ENCODE measurements at regions not wholly inside any gene's neighbourhood (a gene's known extent, or its start where the extent isn't known, plus 50 kb on each side); places are given as distances from the start of the nearest gene placed in this dataset.
A peak's percentile ranks its signal among the peaks of the same experiment; 100 is the strongest.
"Not testable (repeated sequence)": the region's sequence is repeated elsewhere in the genome, so short reads cannot be mapped to it uniquely, and the experiment has no call there.

DNA sequence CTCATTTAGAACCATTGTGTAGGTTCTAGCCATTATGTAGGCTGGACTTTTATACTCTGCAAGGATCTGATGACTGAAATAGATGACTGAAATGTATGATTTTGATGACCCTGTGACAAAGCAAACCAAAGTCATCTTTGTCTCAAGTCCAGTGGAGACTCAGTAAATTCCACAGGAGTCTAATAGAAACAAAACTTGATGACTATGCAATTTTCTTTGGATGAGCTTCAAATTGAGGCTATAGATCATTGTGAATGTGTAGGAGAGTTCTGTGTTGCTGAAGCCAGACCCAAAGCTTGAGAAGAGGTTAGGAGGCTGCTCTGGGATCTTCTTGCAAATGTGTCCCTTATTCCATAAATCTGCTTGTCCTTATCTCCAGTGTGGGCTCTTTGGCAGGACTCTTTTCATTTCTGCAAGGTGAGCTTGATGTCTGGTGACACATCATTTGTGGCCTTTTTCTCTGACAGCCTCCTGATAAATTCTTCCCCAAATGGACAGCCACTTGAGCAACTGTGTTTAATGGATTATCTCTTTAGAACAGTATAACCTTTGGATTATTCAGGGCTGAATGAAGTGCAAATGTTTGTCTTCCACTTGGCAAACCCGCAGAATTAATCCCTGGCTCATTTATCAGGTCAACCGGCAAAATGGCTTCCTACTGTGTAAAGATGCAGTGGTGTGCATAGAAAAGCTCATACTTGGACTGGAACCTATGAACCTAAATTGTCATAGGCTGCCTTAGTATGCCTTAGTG is 235.1 kb upstream of the ANKH start:
- TF ChIP-seq, protein P1, sequence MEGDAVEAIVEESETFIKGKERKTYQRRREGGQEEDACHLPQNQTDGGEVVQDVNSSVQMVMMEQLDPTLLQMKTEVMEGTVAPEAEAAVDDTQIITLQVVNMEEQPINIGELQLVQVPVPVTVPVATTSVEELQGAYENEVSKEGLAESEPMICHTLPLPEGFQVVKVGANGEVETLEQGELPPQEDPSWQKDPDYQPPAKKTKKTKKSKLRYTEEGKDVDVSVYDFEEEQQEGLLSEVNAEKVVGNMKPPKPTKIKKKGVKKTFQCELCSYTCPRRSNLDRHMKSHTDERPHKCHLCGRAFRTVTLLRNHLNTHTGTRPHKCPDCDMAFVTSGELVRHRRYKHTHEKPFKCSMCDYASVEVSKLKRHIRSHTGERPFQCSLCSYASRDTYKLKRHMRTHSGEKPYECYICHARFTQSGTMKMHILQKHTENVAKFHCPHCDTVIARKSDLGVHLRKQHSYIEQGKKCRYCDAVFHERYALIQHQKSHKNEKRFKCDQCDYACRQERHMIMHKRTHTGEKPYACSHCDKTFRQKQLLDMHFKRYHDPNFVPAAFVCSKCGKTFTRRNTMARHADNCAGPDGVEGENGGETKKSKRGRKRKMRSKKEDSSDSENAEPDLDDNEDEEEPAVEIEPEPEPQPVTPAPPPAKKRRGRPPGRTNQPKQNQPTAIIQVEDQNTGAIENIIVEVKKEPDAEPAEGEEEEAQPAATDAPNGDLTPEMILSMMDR (IDR thresholded peaks at IDR 0.05; ENCODE audit: low read depth, low read length, missing control alignments) = no peak
- no peak for DNase-seq (ENCODE audit: low read depth)
- in situ Hi-C loops (cut with HindIII; ENCODE audit: low sequenced_read_pairs) = no loop called here
- no peak overlapping the region for H3K4me3 ChIP-seq (ENCODE audit: low read depth, low read length)

DNA sequence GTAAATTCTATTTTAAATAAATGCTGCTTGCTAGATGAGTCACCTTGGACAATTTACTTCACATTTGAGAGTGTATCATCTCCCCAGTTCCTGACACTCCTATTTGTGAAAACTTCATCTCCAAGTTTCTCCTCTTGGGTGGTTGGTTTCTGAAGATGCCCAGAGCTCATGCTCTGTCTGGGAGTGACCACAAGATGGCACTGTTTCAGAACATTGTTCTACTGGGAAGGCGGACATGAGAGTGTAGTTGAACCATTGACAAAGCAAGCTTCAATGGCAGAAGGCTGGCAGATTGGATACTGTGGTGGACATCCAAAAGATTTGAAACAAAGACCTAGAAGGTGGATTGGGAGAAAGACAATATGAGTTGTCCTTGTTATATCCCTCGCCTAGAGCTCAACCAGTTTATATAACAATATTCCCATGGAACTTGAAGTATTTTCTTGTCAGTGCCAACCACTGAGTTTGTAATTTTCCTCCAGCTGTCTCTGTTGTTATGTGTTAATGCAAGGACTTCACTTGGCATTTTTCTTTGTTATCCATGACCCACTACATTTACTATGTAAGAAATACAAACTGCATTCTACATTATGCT is 234.3 kb upstream of the ANKH start:
- no peak overlapping the region for H3K4me3 ChIP-seq (ENCODE audit: low read depth, low read length)
- TF ChIP-seq, protein P1 (IDR thresholded peaks at IDR 0.05; ENCODE audit: low read depth, low read length, missing control alignments) = peak; percentile 79
- in situ Hi-C loops (cut with HindIII; ENCODE audit: low sequenced_read_pairs) = no loop called here
- DNase-seq (ENCODE audit: low read depth) = peak; percentile 33

DNA sequence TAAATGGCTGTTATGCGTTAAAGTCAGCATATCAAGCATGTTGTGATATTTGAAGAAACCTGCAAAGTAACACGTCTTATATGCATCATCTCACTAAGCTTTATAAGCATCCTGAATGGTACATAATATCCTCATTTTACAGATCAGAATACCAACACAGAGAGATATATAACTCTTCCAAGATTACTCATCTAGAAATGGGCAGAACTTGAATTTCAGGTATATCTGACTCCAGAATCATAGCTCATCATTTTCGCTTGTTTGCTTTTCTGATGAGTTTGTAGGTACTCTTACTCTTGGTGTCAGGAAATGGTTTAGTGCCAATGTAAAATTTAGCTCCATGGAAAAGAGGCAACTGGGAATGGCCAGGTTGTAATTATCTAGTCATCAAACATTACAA is 232.3 kb upstream of the ANKH start:
- H3K4me3 ChIP-seq (ENCODE audit: low read depth, low read length) = no peak overlapping the region
- TF ChIP-seq, protein P1 (IDR thresholded peaks at IDR 0.05; ENCODE audit: low read depth, low read length, missing control alignments) = no peak
- no peak for DNase-seq (ENCODE audit: low read depth)
- in situ Hi-C loops (cut with HindIII; ENCODE audit: low sequenced_read_pairs) = no loop called here

DNA sequence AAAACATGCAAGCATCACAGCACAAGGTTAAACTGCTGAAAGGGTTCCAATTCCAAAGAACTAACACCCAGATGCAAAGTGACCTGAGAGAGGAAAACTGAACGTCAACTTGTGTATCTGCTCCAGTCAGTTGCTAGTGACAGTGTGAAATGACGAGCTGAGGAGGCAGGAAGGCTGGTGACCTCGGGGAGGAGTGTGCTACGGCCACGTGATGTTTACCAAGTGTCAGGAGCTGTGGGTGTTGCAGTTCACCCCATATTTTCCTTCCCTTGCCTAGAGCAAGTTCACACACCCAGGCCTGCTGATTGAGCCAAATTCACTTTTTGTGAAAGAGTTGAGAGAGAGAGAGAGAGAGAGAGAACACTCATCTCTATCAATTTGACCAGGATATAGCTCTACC is 231.6 kb upstream of the ANKH start:
- TF ChIP-seq, protein P1 (IDR thresholded peaks at IDR 0.05; ENCODE audit: low read depth, low read length, missing control alignments) = no peak
- in situ Hi-C loops (cut with HindIII; ENCODE audit: low sequenced_read_pairs) = no loop called here
- DNase-seq (ENCODE audit: low read depth) = no peak
- no peak overlapping the region for H3K4me3 ChIP-seq (ENCODE audit: low read depth, low read length)

DNA sequence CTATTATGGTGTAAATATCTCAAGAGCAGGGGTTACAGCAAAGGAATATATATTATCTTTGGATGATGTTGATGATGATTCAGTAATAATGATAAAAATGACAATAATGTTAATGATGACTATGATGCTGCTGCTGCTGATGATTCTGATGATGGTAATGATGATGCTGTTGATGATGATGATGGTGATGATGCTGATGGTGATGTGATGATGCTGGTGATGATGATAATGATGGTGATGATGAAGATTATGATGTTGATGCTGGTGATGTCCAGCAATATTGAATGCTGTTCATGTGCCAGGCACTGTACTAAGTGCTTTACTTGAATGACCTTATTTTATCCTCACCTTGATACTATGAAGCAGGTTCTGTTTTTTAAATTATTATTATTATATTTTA is 226.0 kb upstream of the ANKH start:
- no peak overlapping the region for H3K4me3 ChIP-seq (ENCODE audit: low read depth, low read length)
- in situ Hi-C loops (cut with HindIII; ENCODE audit: low sequenced_read_pairs) = no loop called here
- DNase-seq (ENCODE audit: low read depth) = no peak
- TF ChIP-seq, protein P1 (IDR thresholded peaks at IDR 0.05; ENCODE audit: low read depth, low read length, missing control alignments) = no peak

DNA sequence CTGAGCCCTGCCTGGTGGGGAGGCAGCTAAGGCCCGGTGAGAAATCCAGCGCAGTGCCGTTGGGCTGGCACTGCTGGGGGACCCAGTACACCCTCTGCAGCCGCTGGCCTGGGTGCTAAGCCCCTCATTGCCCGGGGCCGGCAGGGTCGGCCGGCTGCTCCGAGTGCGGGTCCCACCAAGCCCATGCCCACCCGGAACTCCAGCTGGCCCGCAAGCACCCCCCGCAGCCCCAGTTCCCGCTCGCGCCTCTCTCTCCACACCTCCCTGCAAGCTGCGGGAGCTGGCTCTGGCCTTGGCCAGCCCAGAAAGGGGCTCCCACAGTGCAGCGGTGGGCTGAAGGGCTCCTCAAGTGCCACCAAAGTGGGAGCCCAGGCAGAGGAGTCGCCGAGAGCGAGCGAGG is 225.1 kb upstream of the ANKH start:
- DNase-seq (ENCODE audit: low read depth); in situ Hi-C loops (cut with HindIII; ENCODE audit: low sequenced_read_pairs); H3K4me3 ChIP-seq (ENCODE audit: low read depth, low read length): not testable (repeated sequence)

DNA sequence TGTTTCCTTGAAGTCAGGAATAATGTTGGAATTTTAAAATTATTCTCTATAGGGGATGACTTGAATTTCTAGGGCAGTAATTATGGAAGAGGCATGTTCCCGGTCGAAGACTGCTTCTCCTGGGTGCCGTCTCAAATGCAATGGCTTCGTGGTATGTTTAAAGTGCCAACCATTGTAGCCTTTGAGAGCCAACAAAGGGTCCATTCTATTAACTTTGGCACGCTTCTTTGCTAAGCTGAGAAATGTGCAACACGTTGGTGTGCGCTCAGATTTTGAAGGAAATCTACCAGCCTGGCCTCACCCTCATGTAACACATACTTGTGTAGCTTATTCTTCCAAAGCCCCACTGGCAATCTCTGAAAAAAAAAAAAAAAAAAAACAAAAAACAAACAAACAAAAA is 221.2 kb upstream of the ANKH start:
- in situ Hi-C loops (cut with HindIII; ENCODE audit: low sequenced_read_pairs) = no loop called here

More for the DNA sequence above, 221.2 kb upstream of the ANKH start:
- TF ChIP-seq, protein P1 (IDR thresholded peaks at IDR 0.05; ENCODE audit: low read depth, low read length, missing control alignments) = no peak
- H3K4me3 ChIP-seq (ENCODE audit: low read depth, low read length) = no peak overlapping the region
- no peak for DNase-seq (ENCODE audit: low read depth)
